Caco-2 (cell line): ENCODE measurements at regions not wholly inside any gene's neighbourhood (a gene's known extent, or its start where the extent isn't known, plus 50 kb on each side); places are given as distances from the start of the nearest gene placed in this dataset.

Source experiments
- BruUV-seq: library from RNA; stranded (reverse); fragments of 400-500 nt; replicated peaks from 2 replicates; lab custom pipeline; 2021; lab: Mats Ljungman, UMichigan
- CTCF ChIA-PET: fragments of 300-600 bp; sonication (Branson Sonifier 250); formaldehyde crosslinking; loops from one replicate; lab custom pipeline; 2022; ENCODE audit warnings: antibody characterized with exemption; lab: Charles Lee
- POLR2A ChIA-PET: fragments of 300-600 bp; sonication (Branson Sonifier 250); formaldehyde crosslinking; loops from one replicate; lab custom pipeline; 2022; ENCODE audit warnings: antibody characterized with exemption; lab: Charles Lee
- DNase-seq, 2 experiments: peaks; one replicate each; pipeline versions ENCODE4 v3.0.0 to v3.0.0-alpha.2; 2020 to 2022
- H3K27me3 ChIP-seq: replicated peaks from 2 replicates; pipeline ENCODE4 v1.6.0; 2011; ENCODE audit warnings: low read length; ENCODE audit not compliant: control insufficient read depth, insufficient read depth
- H3K36me3 ChIP-seq: 2 replicates; pipeline ENCODE4 v1.5.1; 2011; ENCODE audit warnings: low read length; ENCODE audit not compliant: control insufficient read depth, insufficient read depth
- H3K4me1 ChIP-seq: fragments of 250-450 bp; sonication (Bioruptor Pico); 2 replicates; pipeline ENCODE4 v1.5.1; 2020; ENCODE audit warnings: mild to moderate bottlenecking
- H3K4me3 ChIP-seq: 2 replicates; pipeline ENCODE4 v1.5.1; 2011; ENCODE audit warnings: low read depth, mild to moderate bottlenecking, control low read depth, low read length
- H3K9me3 ChIP-seq: fragments of 250-450 bp; sonication (Bioruptor Pico); 2 replicates; pipeline ENCODE4 v1.5.1; 2020; ENCODE audit warnings: mild to moderate bottlenecking, moderate library complexity
- H3K27ac Mint-ChIP-seq: one replicate; pipeline ENCODE4 v1.8.0; 2022; ENCODE audit warnings: mixed read lengths; ENCODE audit not compliant: unreplicated experiment
- H3K27me3 Mint-ChIP-seq: one replicate; pipeline ENCODE4 v1.8.0; 2022; ENCODE audit warnings: mixed read lengths; ENCODE audit not compliant: insufficient read depth, unreplicated experiment
- H3K36me3 Mint-ChIP-seq: one replicate; pipeline ENCODE4 v1.8.0; 2022; ENCODE audit warnings: mild to moderate bottlenecking, mixed read lengths; ENCODE audit not compliant: insufficient read depth, unreplicated experiment
- H3K4me1 Mint-ChIP-seq: one replicate; pipeline ENCODE4 v1.8.0; 2022; ENCODE audit warnings: low read depth, mixed read lengths; ENCODE audit not compliant: unreplicated experiment
- H3K4me3 Mint-ChIP-seq: one replicate; pipeline ENCODE4 v1.8.0; 2022; ENCODE audit warnings: mild to moderate bottlenecking, moderate library complexity, mixed read lengths; ENCODE audit not compliant: unreplicated experiment
- H3K9me3 Mint-ChIP-seq: one replicate; pipeline ENCODE4 v1.8.0; 2022; ENCODE audit warnings: mixed read lengths; ENCODE audit not compliant: unreplicated experiment
- intact Hi-C: fragments of 100-400 bp; cut with micrococcal nuclease; formaldehyde crosslinking; loops from one replicate; pipeline ENCODE4 v1.10.0; 2022; ENCODE audit not compliant: unreplicated experiment
- TF ChIP-seq, protein P1 (sequence below), 2 experiments: fragments of 200-600 bp in 1 of 2; IDR thresholded peaks; 1 replicate in 1 of 2; 2 replicates in 1 of 2; pipeline versions ENCODE4 v1.5.1 to v1.8.0; 2011 to 2022; ENCODE audit warnings: antibody characterized with exemption in 1 of 2, control low read depth in 1 of 2, inconsistent platforms in 1 of 2, low read depth in 1 of 2, low read length in 1 of 2, mild to moderate bottlenecking in 1 of 2, moderate library complexity in 1 of 2; ENCODE audit not compliant: insufficient read depth in 1 of 2, severe bottlenecking in 1 of 2, unreplicated experiment in 1 of 2

GRCh38 chr11:130550150-130550549, 101.7 kb downstream of the ADAMTS15 start:
- Histone ChIP-seq H3K4me3 (no peak overlapping the region), H3K27me3 (no peaks in the 10 kb centered on the region; the same call in 1 of the 2 replicates), H3K4me1 (peaks cover 8% of the 10 kb centered on the region; the same call in 1 of the 2 replicates), H3K36me3 (no peaks in the 10 kb centered on the region), H3K9me3 (no peaks in the 10 kb centered on the region)
- no peaks in the 10 kb centered on the region for H3K36me3 Mint-ChIP-seq
- ChIA-PET POLR2A (no interaction called here), CTCF (interaction anchor here (1.6 kb wide), 1 partner anchor 10 kb away, joined by 3 read pairs; no protein-coding TSS in a partner anchor)
- H3K27ac Mint-ChIP-seq: no peak overlapping the region
- BruUV-seq: no TSS peak
- no peaks in the 10 kb centered on the region for H3K27me3 Mint-ChIP-seq
- TF ChIP-seq, protein P1, sequence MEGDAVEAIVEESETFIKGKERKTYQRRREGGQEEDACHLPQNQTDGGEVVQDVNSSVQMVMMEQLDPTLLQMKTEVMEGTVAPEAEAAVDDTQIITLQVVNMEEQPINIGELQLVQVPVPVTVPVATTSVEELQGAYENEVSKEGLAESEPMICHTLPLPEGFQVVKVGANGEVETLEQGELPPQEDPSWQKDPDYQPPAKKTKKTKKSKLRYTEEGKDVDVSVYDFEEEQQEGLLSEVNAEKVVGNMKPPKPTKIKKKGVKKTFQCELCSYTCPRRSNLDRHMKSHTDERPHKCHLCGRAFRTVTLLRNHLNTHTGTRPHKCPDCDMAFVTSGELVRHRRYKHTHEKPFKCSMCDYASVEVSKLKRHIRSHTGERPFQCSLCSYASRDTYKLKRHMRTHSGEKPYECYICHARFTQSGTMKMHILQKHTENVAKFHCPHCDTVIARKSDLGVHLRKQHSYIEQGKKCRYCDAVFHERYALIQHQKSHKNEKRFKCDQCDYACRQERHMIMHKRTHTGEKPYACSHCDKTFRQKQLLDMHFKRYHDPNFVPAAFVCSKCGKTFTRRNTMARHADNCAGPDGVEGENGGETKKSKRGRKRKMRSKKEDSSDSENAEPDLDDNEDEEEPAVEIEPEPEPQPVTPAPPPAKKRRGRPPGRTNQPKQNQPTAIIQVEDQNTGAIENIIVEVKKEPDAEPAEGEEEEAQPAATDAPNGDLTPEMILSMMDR (IDR thresholded peaks at IDR 0.05; ENCODE audit: insufficient read depth in 1 of 2, low read depth in 1 of 2, low read length in 1 of 2, severe bottlenecking in 1 of 2, unreplicated experiment in 1 of 2): no peak
- intact Hi-C loops: no loop called here
- no peak overlapping the region for H3K4me3 Mint-ChIP-seq
- H3K4me1 Mint-ChIP-seq: no peaks in the 10 kb centered on the region
- no peak for DNase-seq
- no peaks in the 10 kb centered on the region for H3K9me3 Mint-ChIP-seq

GRCh38 chr11:130550984-130551383, 102.5 kb downstream of the ADAMTS15 start:
- CTCF ChIA-PET: interaction anchor here (0.6 kb wide), 1 partner anchor 20 kb away, joined by 3 read pairs; no protein-coding TSS in a partner anchor
- H3K4me3 ChIP-seq: no peak overlapping the region
- H3K36me3 ChIP-seq: no peaks in the 10 kb centered on the region
- Mint-ChIP-seq H3K9me3 (no peaks in the 10 kb centered on the region), H3K36me3 (no peaks in the 10 kb centered on the region), H3K27me3 (no peaks in the 10 kb centered on the region), H3K4me1 (no peaks in the 10 kb centered on the region), H3K4me3 (no peak overlapping the region), H3K27ac (no peak overlapping the region)
- H3K27me3 ChIP-seq: no peaks in the 10 kb centered on the region; the same call in 1 of the 2 replicates
- peaks cover 8% of the 10 kb centered on the region; the same call in 1 of the 2 replicates for H3K4me1 ChIP-seq
- TF ChIP-seq, protein P1 (IDR thresholded peaks at IDR 0.05; ENCODE audit: insufficient read depth in 1 of 2, low read depth in 1 of 2, low read length in 1 of 2, severe bottlenecking in 1 of 2, unreplicated experiment in 1 of 2): no peak
- DNase-seq: no peak
- BruUV-seq: no TSS peak
- intact Hi-C loops: no loop called here
- H3K9me3 ChIP-seq: no peaks in the 10 kb centered on the region
- POLR2A ChIA-PET: no interaction called here

GRCh38 chr11:130551388-130551787, 102.9 kb downstream of the ADAMTS15 start:
- CTCF ChIA-PET: interaction anchor here (0.6 kb wide), 1 partner anchor 21 kb away, joined by 3 read pairs; no protein-coding TSS in a partner anchor
- no peak overlapping the region for H3K4me3 ChIP-seq
- Mint-ChIP-seq H3K4me1 (no peaks in the 10 kb centered on the region), H3K27me3 (no peaks in the 10 kb centered on the region), H3K4me3 (no peak overlapping the region), H3K36me3 (no peaks in the 10 kb centered on the region), H3K27ac (no peak overlapping the region), H3K9me3 (no peaks in the 10 kb centered on the region)
- POLR2A ChIA-PET: no interaction called here
- TF ChIP-seq, protein P1 (IDR thresholded peaks at IDR 0.05; ENCODE audit: insufficient read depth in 1 of 2, low read depth in 1 of 2, low read length in 1 of 2, severe bottlenecking in 1 of 2, unreplicated experiment in 1 of 2): no peak
- no TSS peak for BruUV-seq
- no peaks in the 10 kb centered on the region for H3K36me3 ChIP-seq
- H3K27me3 ChIP-seq: no peaks in the 10 kb centered on the region; the same call in 1 of the 2 replicates
- intact Hi-C loops: no loop called here
- H3K9me3 ChIP-seq: no peaks in the 10 kb centered on the region
- peaks cover 8% of the 10 kb centered on the region; the same call in 1 of the 2 replicates for H3K4me1 ChIP-seq
- no peak for DNase-seq
